KMS-11 (cell line): ENCODE measurements at regions not wholly inside any gene's neighbourhood (a gene's known extent, or its start where the extent isn't known, plus 50 kb on each side); places are given as distances from the start of the nearest gene placed in this dataset.

ENCODE experiments used
- H2AFZ ChIP-seq: fragments of 200-600 bp; sonication (generic); 2 replicates; pipeline ENCODE4 v1.6.1; 2016; ENCODE audit warnings: antibody characterized with exemption, mixed run types, low read depth
- H3K27ac ChIP-seq: fragments of 200-600 bp; sonication (generic); 2 replicates; pipeline ENCODE4 v1.6.1; 2016; ENCODE audit warnings: mild to moderate bottlenecking, mixed run types
- H3K27me3 ChIP-seq: fragments of 200-600 bp; sonication (generic); 2 replicates; pipeline ENCODE4 v1.6.1; 2017; ENCODE audit warnings: mild to moderate bottlenecking, low read depth, mixed run types, moderate library complexity; ENCODE audit not compliant: insufficient read depth
- H3K36me3 ChIP-seq: fragments of 200-600 bp; sonication (generic); 2 replicates; pipeline ENCODE4 v1.6.1; 2017; ENCODE audit warnings: mild to moderate bottlenecking, mixed run types; ENCODE audit not compliant: insufficient read depth
- H3K4me1 ChIP-seq: fragments of 200-600 bp; sonication (generic); 2 replicates; pipeline ENCODE4 v1.6.1; 2016; ENCODE audit warnings: mild to moderate bottlenecking, low read depth, mixed run types; ENCODE audit not compliant: poor library complexity, severe bottlenecking
- H3K4me2 ChIP-seq: fragments of 200-600 bp; sonication (generic); 2 replicates; pipeline ENCODE4 v1.7.0; 2016; ENCODE audit warnings: mild to moderate bottlenecking, mixed run types
- H3K4me3 ChIP-seq: fragments of 200-600 bp; sonication (generic); IDR thresholded peaks from 2 replicates; pipeline ENCODE4 v1.6.1; 2017; ENCODE audit warnings: low read depth, low read length, mixed read lengths; ENCODE audit not compliant: insufficient read depth
- H3K79me2 ChIP-seq: fragments of 200-600 bp; sonication (generic); 2 replicates; pipeline ENCODE4 v1.6.1; 2016; ENCODE audit warnings: low read depth, mixed run types; ENCODE audit not compliant: insufficient read depth
- H3K9ac ChIP-seq: fragments of 200-600 bp; sonication (generic); 2 replicates; pipeline ENCODE4 v1.6.1; 2016; ENCODE audit warnings: mild to moderate bottlenecking, mixed run types
- H4K20me1 ChIP-seq: fragments of 200-600 bp; sonication (generic); 2 replicates; pipeline ENCODE4 v1.6.1; 2016; ENCODE audit warnings: mild to moderate bottlenecking, mixed run types; ENCODE audit not compliant: insufficient read depth
- CTCF ChIP-seq: fragments of 200-600 bp; sonication (generic); conservative IDR thresholded peaks from 2 replicates; pipeline ENCODE4 v1.6.1; 2017; ENCODE audit warnings: low read depth, mild to moderate bottlenecking, antibody characterized with exemption, low read length, moderate library complexity, mixed read lengths

GRCh38 chr6:91645811-91646210 is 1058.9 kb upstream of the MAP3K7 start:
- no peak overlapping the region for H3K4me3 ChIP-seq
- H3K36me3 ChIP-seq = no peaks in the 10 kb centered on the region
- no peak overlapping the region for H2AFZ ChIP-seq
- no peak overlapping the region for H3K9ac ChIP-seq
- H3K79me2 ChIP-seq = no peaks in the 10 kb centered on the region
- H3K27ac ChIP-seq = no peak overlapping the region
- H3K4me2 ChIP-seq = no peak overlapping the region
- H3K27me3 ChIP-seq = no peaks in the 10 kb centered on the region
- H3K4me1 ChIP-seq = no peaks in the 10 kb centered on the region
- H4K20me1 ChIP-seq = no peaks in the 10 kb centered on the region
- TF ChIP-seq CTCF = no peak

DNA sequence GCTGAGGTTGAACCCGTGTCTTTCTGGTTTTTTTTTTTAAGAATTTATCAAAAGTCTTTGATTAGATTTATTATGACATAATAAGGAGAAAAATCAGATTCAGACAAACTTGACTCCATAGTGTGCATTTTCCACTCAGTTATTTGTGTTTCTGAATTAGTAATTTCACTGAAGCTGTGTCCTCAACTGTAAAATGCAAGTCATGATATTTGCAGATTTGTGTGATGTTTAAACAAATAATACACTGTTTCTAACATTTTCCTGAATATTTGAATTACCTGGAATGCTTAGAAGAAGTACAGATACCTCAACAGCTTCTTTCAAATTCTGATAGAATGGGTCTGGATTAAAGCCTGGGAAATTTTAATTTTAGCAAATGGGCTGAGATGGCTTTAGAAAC is 1050.3 kb upstream of the MAP3K7 start:
- no peak for TF ChIP-seq CTCF
- Histone ChIP-seq H3K4me3 (no peak overlapping the region), H3K27me3 (no peaks in the 10 kb centered on the region), H2AFZ (no peak overlapping the region), H3K27ac (no peak overlapping the region), H3K79me2 (no peaks in the 10 kb centered on the region), H3K9ac (no peak overlapping the region), H3K36me3 (no peaks in the 10 kb centered on the region), H3K4me2 (no peak overlapping the region), H3K4me1 (peaks cover 12% of the 10 kb centered on the region), H4K20me1 (no peaks in the 10 kb centered on the region)

- Histone ChIP-seq H3K79me2 (no peaks in the 10 kb centered on the region), H3K27ac (no peak overlapping the region), H3K27me3 (no peaks in the 10 kb centered on the region), H3K4me1 (peaks cover 12% of the 10 kb centered on the region), H3K9ac (no peak overlapping the region), H4K20me1 (no peaks in the 10 kb centered on the region), H3K4me2 (no peak overlapping the region), H2AFZ (no peak overlapping the region), H3K36me3 (no peaks in the 10 kb centered on the region), H3K4me3 (no peak overlapping the region)
- TF ChIP-seq CTCF = no peak
These were observed 1047.9 kb upstream of the MAP3K7 start for GRCh38 chr6:91634791-91635190.

- H2AFZ ChIP-seq = peak overlapping the region; percentile 71
- H3K4me2 ChIP-seq = peak overlapping the region; percentile 72
- peak overlapping the region; percentile 47; the same call in 1 of the 2 replicates for H3K9ac ChIP-seq
- no peak overlapping the region for H3K4me3 ChIP-seq
- H3K79me2 ChIP-seq = no peaks in the 10 kb centered on the region
- H3K4me1 ChIP-seq = peaks cover 12% of the 10 kb centered on the region
- no peak for TF ChIP-seq CTCF
- H4K20me1 ChIP-seq = no peaks in the 10 kb centered on the region
- H3K27ac ChIP-seq = peak overlapping the region; percentile 55; the same call in 1 of the 2 replicates
- H3K36me3 ChIP-seq = no peaks in the 10 kb centered on the region
- no peaks in the 10 kb centered on the region for H3K27me3 ChIP-seq
These were observed 1046.7 kb upstream of the MAP3K7 start for GRCh38 chr6:91633374-91634111.
